ENCODE measurements at regions not wholly inside any gene's neighbourhood (a gene's known extent, or its start where the extent isn't known, plus 50 kb on each side); places are given as distances from the start of the nearest gene placed in this dataset.

DNA sequence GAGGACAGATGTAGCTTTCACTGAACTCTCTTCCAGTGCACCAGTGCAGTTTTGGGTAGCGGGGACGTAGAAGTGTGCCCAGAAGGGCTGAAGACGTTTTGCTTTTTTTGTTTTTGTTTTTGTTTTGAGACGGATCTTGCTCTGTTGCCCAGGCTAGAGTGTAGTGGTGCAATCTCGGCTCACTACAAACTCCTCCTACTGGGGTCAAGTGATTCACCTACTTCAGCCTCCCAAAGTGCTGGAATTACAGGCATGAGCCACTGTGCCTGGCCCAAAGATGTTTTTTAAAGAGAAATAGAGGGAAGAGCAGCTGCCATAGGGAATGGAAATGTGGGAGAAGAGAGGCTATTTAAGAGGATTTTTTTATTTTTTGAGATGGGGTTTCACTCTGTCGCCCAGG is 74.4 kb upstream of the ACSL1 start:
- TF ChIP-seq CTCF (IDR thresholded peaks at IDR 0.05) (no peak), POLR2A (IDR thresholded peaks at IDR 0.05) (no peak), EP300 (IDR thresholded peaks at IDR 0.05) (no peak), POLR2AphosphoS5 (IDR thresholded peaks at IDR 0.05) (no peak)
- 92% methylated on average over 6 of the region's 6 CpGs for WGBS, 2 donors
- Histone ChIP-seq H3K27ac (no peak overlapping the region), H3K36me3 (no peaks in the 10 kb centered on the region), H3K27me3 (peaks cover 0 to 4% (median 0%) of the 10 kb centered on the region in 3 donors), H3K9me3 (no peaks in the 10 kb centered on the region), H3K4me3 (no peak overlapping the region), H3K4me1 (no peaks in the 10 kb centered on the region)
- intact Hi-C loops (cut with DNase I) = no loop called here
- no peak for DNase-seq

GRCh38 chr4:184902550-184902949 is 76.8 kb upstream of the ACSL1 start:
- no peak overlapping the region for H3K4me3 ChIP-seq
- no peaks in the 10 kb centered on the region for H3K9me3 ChIP-seq
- TF ChIP-seq POLR2A (IDR thresholded peaks at IDR 0.05) = no peak
- no peak for TF ChIP-seq POLR2AphosphoS5 (IDR thresholded peaks at IDR 0.05)
- no peak for TF ChIP-seq CTCF (IDR thresholded peaks at IDR 0.05)
- TF ChIP-seq EP300 (IDR thresholded peaks at IDR 0.05) = no peak
- H3K27ac ChIP-seq = no peak overlapping the region
- H3K36me3 ChIP-seq = no peaks in the 10 kb centered on the region
- 88 to 92% methylated on average over 2 of the region's 2 CpGs for WGBS, 2 donors
- H3K27me3 ChIP-seq = no peaks in the 10 kb centered on the region
- DNase-seq = no peak
- intact Hi-C loops (cut with DNase I) = no loop called here
- no peaks in the 10 kb centered on the region for H3K4me1 ChIP-seq

GRCh38 chr4:184906480-184907097 is 80.8 kb upstream of the ACSL1 start:
- Histone ChIP-seq H3K36me3 (no peaks in the 10 kb centered on the region), H3K4me1 (no peaks in the 10 kb centered on the region), H3K4me3 (no peak overlapping the region), H3K27me3 (no peaks in the 10 kb centered on the region), H3K27ac (no peak overlapping the region), H3K9me3 (peaks cover 0 to 2% (median 0%) of the 10 kb centered on the region in 4 donors)
- no peak for DNase-seq
- WGBS, 2 donors = 72 to 87% methylated on average over 4 of the region's 4 CpGs
- intact Hi-C loops (cut with DNase I) = no loop called here
- TF ChIP-seq POLR2AphosphoS5 (IDR thresholded peaks at IDR 0.05) (no peak), CTCF (IDR thresholded peaks at IDR 0.05) (no peak), POLR2A (IDR thresholded peaks at IDR 0.05) (no peak), EP300 (IDR thresholded peaks at IDR 0.05) (no peak)

- DNase-seq = no peak
- intact Hi-C loops (cut with DNase I) = no loop called here
- WGBS, 2 donors = 91 to 95% methylated on average over 1 of the region's 1 CpG
- Histone ChIP-seq H3K4me3 (no peak overlapping the region), H3K4me1 (no peaks in the 10 kb centered on the region), H3K27ac (no peak overlapping the region), H3K36me3 (no peaks in the 10 kb centered on the region), H3K27me3 (no peaks in the 10 kb centered on the region), H3K9me3 (peaks cover 0 to 8% (median 0%) of the 10 kb centered on the region in 4 donors)
- no peak for TF ChIP-seq POLR2A (IDR thresholded peaks at IDR 0.05)
- no peak for TF ChIP-seq EP300 (IDR thresholded peaks at IDR 0.05)
Observed at GRCh38 chr4:184907216-184907615, 81.4 kb upstream of the ACSL1 start.

DNA sequence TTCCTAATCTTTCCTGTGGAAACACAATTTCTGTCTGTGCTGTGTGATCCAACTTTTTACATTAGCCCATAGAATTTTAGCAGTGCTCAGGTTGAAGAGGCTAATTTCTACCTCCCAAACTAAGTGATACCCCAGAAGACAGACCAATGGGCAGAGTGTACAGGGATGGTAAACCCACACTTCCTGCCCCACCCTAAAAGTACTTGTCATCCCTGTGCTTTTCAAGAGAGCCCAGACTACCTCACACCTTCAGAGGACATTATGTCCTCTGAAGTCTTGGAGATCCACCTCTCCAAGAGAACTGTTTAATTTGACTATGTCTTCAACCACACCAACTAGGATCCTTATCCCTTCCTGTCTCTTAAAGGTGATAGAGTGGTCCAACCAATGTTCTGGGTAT is 82.0 kb upstream of the ACSL1 start:
- Histone ChIP-seq H3K27me3 (no peaks in the 10 kb centered on the region), H3K36me3 (no peaks in the 10 kb centered on the region), H3K4me3 (no peak overlapping the region), H3K27ac (no peak overlapping the region), H3K4me1 (no peaks in the 10 kb centered on the region), H3K9me3 (peaks cover 5 to 14% (median 5%) of the 10 kb centered on the region in 4 donors)
- TF ChIP-seq POLR2AphosphoS5 (IDR thresholded peaks at IDR 0.05) (no peak), CTCF (IDR thresholded peaks at IDR 0.05) (no peak), EP300 (IDR thresholded peaks at IDR 0.05) (no peak), POLR2A (IDR thresholded peaks at IDR 0.05) (no peak)
- DNase-seq = no peak
- intact Hi-C loops (cut with DNase I) = no loop called here
